WTC11 (cell line): ENCODE measurements at regions not wholly inside any gene's neighbourhood (a gene's known extent, or its start where the extent isn't known, plus 50 kb on each side); places are given as distances from the start of the nearest gene placed in this dataset.

Experiments used
- CTCF ChIP-seq: fragments of 200-600 bp; IDR thresholded peaks from 2 replicates; pipeline ENCODE4 v1.8.0; 2022; ENCODE audit warnings: antibody characterized with exemption
- NR3C1 ChIP-seq: sonication (generic); formaldehyde crosslinking; conservative IDR thresholded peaks from 2 replicates; pipeline ENCODE4 v1.8.1; 2023; ENCODE audit warnings: low read depth, mild to moderate bottlenecking, missing genetic modification reagents

- TF ChIP-seq NR3C1 (CRISPR knock-in tag) (no peak), CTCF (no peak)
Measured at GRCh38 chr3:23749609-23750008, 56.1 kb upstream of the UBE2E1 start.
